A673 (cell line): ENCODE measurements at regions not wholly inside any gene's neighbourhood (a gene's known extent, or its start where the extent isn't known, plus 50 kb on each side); places are given as distances from the start of the nearest gene placed in this dataset.

Source experiments
- BruUV-seq: library from RNA; stranded (reverse); fragments of 400-500 nt; replicated peaks from 2 replicates; lab custom pipeline; 2021; lab: Mats Ljungman, UMichigan
- CTCF ChIA-PET: fragments of 300-600 bp; sonication (Branson Sonifier 250); formaldehyde crosslinking; loops from one replicate; lab custom pipeline; 2022; ENCODE audit warnings: antibody characterized with exemption; lab: Charles Lee
- POLR2A ChIA-PET: fragments of 300-600 bp; sonication (Branson Sonifier 250); formaldehyde crosslinking; loops from one replicate; lab custom pipeline; 2022; ENCODE audit warnings: antibody characterized with exemption; ENCODE audit not compliant: low non-redundant PET; lab: Charles Lee
- DNase-seq: peaks from one replicate; pipeline ENCODE4 v3.0.0-alpha.2; 2015; ENCODE audit warnings: low spot score
- H3K27ac ChIP-seq: fragments of 200-600 bp; sonication (generic); 2 replicates; pipeline ENCODE4 v1.5.1; 2016; ENCODE audit warnings: mixed run types, low read depth, mild to moderate bottlenecking, mixed read lengths, antibody characterized with exemption, low read length; ENCODE audit not compliant: poor library complexity, severe bottlenecking
- H3K27me3 ChIP-seq: fragments of 200-600 bp; sonication (generic); replicated peaks from 2 replicates; pipeline ENCODE4 v1.6.1; 2017; ENCODE audit warnings: mixed run types, low read depth, mild to moderate bottlenecking, mixed read lengths, antibody characterized with exemption, low read length; ENCODE audit not compliant: insufficient read depth, poor library complexity
- H3K36me3 ChIP-seq: fragments of 200-600 bp; sonication (generic); 2 replicates; pipeline ENCODE4 v1.6.1; 2016; ENCODE audit warnings: mixed run types, mild to moderate bottlenecking, mixed read lengths, antibody characterized with exemption, low read length; ENCODE audit not compliant: insufficient read depth, poor library complexity, severe bottlenecking
- H3K4me1 ChIP-seq: fragments of 200-600 bp; sonication (generic); 2 replicates; pipeline ENCODE4 v1.6.1; 2017; ENCODE audit warnings: mixed run types, mild to moderate bottlenecking, mixed read lengths, antibody characterized with exemption, low read length; ENCODE audit not compliant: insufficient read depth, poor library complexity, severe bottlenecking
- H3K4me3 ChIP-seq: fragments of 200-600 bp; sonication (generic); 2 replicates; pipeline ENCODE4 v1.5.1; 2016; ENCODE audit warnings: low read depth, mixed run types, mild to moderate bottlenecking, mixed read lengths, low read length; ENCODE audit not compliant: poor library complexity, severe bottlenecking
- H3K9me3 ChIP-seq: fragments of 200-600 bp; sonication (generic); 2 replicates; pipeline ENCODE4 v1.6.1; 2016; ENCODE audit warnings: mixed run types, low read depth, mild to moderate bottlenecking, mixed read lengths, antibody characterized with exemption, low read length; ENCODE audit not compliant: poor library complexity, severe bottlenecking
- CTCF ChIP-seq: fragments of 300-800, 200-600 bp; sonication (generic); conservative IDR thresholded peaks from 2 replicates; pipeline ENCODE4 v1.5.1; 2017; ENCODE audit warnings: low read depth, mild to moderate bottlenecking, antibody characterized with exemption, low read length, moderate library complexity, mixed read lengths
- EZH2 ChIP-seq: fragments of 200-600 bp; sonication (generic); IDR thresholded peaks from 2 replicates; pipeline ENCODE4 v1.6.1; 2017; ENCODE audit warnings: borderline replicate concordance, low read depth, mild to moderate bottlenecking, mixed read lengths, antibody characterized with exemption, low read length; ENCODE audit not compliant: poor library complexity, severe bottlenecking
- intact Hi-C: fragments of 100-400 bp; cut with micrococcal nuclease; formaldehyde crosslinking; loops from one replicate; pipeline ENCODE4 v1.10.0; 2022; ENCODE audit not compliant: unreplicated experiment

- TF ChIP-seq CTCF (no peak), EZH2 (no peak)
- Histone ChIP-seq H3K4me1 (peaks cover 12% of the 10 kb centered on the region), H3K9me3 (no peaks in the 10 kb centered on the region), H3K27me3 (no peaks in the 10 kb centered on the region), H3K27ac (no peak overlapping the region), H3K4me3 (no peak overlapping the region), H3K36me3 (no peaks in the 10 kb centered on the region)
- ChIA-PET POLR2A (no interaction called here), CTCF (no interaction called here)
- DNase-seq = no peak
- no TSS peak for BruUV-seq
- intact Hi-C loops = no loop called here
These were observed 856.7 kb downstream of the CDH8 start for GRCh38 chr16:61179561-61179960.

GRCh38 chr16:61165797-61166196 is 870.4 kb downstream of the CDH8 start:
- DNase-seq = no peak
- H3K27ac ChIP-seq = no peak overlapping the region
- ChIA-PET CTCF (no interaction called here), POLR2A (no interaction called here)
- H3K27me3 ChIP-seq = no peaks in the 10 kb centered on the region
- intact Hi-C loops = no loop called here
- no peaks in the 10 kb centered on the region for H3K9me3 ChIP-seq
- no TSS peak for BruUV-seq
- no peak overlapping the region for H3K4me3 ChIP-seq
- H3K4me1 ChIP-seq = no peaks in the 10 kb centered on the region
- H3K36me3 ChIP-seq = no peaks in the 10 kb centered on the region
- TF ChIP-seq CTCF (no peak), EZH2 (no peak)

GRCh38 chr16:61150351-61150750 is 885.9 kb downstream of the CDH8 start:
- ChIA-PET CTCF (no interaction called here), POLR2A (no interaction called here)
- H3K4me1 ChIP-seq = no peaks in the 10 kb centered on the region
- intact Hi-C loops = no loop called here
- H3K4me3 ChIP-seq = no peak overlapping the region
- no TSS peak for BruUV-seq
- DNase-seq = no peak
- no peaks in the 10 kb centered on the region for H3K27me3 ChIP-seq
- H3K27ac ChIP-seq = no peak overlapping the region
- TF ChIP-seq EZH2 (no peak), CTCF (no peak)
- no peaks in the 10 kb centered on the region for H3K36me3 ChIP-seq
- no peaks in the 10 kb centered on the region for H3K9me3 ChIP-seq
